SKM-1 (cell line): ENCODE measurements at regions not wholly inside any gene's neighbourhood (a gene's known extent, or its start where the extent isn't known, plus 50 kb on each side); places are given as distances from the start of the nearest gene placed in this dataset.

Source experiments
- DNase-seq: peaks from one replicate; lab custom pipeline; 2025; ENCODE audit not compliant: unreplicated experiment; lab: John Stamatoyannopoulos, UW

DNA sequence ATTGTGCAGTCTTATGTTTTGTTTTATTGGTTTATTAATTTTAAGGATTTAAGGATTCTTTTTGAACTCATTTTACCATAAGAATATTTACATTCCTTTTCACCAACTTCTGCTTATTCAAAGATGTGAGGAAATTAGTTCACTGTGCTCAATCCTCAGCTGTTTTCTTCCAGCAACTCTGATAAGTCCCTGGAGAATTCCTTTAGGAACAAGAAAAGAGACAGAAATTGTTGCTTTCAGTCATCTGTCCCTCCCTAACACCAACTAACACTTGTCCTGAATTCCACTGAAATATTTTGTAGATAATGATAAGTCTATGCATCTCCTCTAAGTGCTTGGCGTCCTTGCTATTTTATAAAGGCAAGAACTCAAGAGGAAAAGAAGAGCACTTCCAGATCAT, 334.8 kb upstream of the MARCKS start:
- DNase-seq, result no peak

DNA sequence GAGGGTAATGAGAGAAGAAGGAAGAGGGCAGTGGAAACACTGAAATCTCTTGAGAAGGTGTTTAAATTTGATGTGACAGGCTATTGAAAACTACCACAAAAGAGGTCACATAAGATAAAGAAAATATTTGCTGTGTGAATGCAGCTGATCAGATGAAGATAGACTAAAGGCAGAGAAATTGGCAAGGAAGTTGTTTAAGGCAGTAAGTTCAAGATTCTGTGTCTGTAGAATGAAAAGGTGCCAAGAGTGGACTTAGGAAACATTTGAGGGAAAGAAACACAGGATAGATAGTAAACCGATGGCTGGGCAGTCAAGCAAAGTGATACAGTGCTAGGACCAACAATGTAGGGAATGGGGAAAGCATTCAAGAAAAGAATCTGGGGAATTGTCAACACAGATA, 332.3 kb upstream of the MARCKS start:
- no peak for DNase-seq

DNA sequence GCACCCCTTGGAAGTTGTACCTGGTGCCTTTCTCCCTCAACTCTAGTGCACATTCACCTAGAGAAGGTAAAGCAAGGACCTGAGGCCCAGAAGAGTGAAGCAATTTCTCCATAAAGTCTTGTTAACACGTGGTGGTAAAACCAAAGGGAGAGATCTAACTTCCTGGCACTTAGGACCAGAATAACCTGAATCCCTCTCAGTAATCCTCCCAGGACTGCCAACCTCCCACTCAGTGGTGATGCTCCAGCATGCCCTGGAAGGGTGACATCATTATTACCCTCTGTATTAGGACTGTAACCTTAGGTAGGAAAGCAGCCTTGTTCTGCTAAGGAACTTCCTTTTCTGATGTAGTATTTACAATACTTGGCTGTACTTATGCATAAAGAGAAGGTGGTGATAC, 330.6 kb upstream of the MARCKS start:
- DNase-seq, result no peak

DNA sequence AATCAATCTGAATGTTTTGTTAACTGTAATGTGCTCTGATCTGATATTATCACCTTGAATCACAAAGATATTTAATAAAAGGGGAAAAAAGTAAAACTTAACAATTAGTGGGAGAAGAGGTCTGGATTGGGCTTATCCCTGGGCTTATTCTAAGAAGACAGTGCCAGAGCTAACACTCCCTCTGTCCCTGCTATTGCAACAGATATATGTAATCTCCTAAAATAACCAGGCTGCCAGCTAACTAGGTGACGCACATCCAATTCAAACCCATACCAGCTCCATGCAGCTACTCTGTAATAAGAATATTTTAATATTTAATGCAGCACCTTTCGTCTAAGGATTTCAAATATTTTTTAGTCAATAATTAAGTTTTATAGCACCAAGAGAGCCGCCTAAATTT, 330.1 kb upstream of the MARCKS start:
- no peak for DNase-seq

DNA sequence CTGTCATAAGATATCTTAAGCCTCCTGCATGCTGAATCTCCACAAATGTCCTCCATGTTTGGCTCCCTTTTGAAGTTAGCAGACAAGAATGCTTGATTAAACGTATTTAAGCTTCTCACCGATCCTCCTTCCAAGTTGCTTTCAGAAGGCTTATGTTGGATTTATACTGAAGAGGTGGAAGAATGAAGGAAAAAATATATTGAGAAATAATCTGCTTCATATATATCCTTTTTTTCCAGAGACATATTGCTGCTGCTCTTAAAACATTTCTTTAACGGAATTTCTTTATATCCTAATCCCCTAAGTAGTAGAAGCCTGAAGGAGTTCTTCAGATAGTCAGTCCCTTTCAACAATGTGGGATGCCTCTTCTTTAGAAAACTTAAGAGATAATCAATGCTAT, 329.0 kb upstream of the MARCKS start:
- DNase-seq, result no peak

DNA sequence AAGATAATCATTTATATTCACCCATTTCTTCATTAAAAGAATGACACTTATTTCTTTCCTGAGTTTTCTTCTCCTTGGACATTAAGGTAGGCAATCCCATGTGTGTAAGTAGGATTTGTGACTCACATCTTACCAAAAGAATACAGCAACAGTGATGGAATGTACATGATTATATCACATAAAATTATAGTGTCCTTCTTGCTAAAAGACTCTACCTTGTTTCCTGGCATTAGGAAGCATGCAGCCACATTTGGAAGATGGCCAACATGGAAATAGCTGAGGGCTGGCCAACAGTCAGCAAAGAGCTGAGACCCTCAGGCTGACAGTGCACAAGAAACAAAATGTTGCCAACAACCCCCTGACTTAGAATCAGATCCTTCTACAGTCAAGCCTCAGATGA, 327.9 kb upstream of the MARCKS start:
- no peak for DNase-seq

DNA sequence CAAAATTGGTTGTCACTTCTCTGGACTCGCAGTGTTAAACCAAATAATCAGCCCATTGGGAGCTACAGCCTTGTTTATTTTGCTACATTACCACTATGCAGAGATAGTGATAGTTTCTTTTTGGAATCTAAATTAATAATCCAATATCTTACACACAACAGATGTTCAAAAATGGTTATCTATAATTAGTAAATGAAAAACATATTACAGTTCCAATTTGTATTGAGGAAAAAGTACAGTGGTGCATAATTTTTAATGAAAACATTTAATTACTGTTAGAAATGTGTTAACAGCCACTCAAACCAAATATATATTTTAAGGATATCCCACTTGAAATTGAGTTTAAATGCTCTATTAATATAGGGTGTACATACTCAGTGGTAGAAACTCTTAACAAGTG, 327.3 kb upstream of the MARCKS start:
- no peak for DNase-seq

DNA sequence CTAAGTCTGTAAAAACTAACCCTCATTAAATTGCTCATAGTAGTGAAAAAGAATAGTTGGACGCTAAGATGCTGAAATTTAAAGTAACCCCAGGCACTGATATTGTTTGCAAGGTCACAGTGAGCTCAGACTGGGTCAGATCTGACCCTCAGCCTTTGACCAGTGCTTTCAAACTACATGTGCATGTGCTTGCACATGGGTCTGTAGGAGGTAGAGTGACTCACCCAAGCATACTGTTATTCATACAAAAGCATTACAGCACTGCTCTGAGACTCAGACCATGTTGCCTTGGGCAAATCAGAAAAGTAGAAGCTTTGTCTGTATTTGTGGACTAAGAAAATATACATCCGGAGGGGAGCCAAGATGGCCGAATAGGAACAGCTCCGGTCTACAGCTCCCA, 326.4 kb upstream of the MARCKS start:
- DNase-seq, result no peak

DNA sequence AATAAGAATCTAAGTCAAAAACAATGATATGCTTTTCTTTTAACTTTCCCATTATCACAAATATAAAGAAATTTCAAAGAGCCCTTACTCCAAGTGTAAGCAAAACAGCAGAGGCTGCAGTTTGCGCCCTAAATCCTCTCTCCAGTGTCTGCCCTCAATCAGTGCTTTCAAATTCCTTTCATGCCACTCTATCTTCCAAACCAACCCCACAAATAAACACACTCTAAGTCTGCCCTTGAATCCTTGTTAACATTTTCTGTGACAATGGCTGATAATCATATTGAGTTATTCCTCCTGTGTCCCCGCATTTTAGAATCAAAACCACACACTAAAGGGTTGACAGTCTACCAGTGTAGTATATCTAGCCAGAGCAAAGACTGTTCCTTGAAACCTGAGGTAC, 317.9 kb upstream of the MARCKS start:
- no peak for DNase-seq

DNA sequence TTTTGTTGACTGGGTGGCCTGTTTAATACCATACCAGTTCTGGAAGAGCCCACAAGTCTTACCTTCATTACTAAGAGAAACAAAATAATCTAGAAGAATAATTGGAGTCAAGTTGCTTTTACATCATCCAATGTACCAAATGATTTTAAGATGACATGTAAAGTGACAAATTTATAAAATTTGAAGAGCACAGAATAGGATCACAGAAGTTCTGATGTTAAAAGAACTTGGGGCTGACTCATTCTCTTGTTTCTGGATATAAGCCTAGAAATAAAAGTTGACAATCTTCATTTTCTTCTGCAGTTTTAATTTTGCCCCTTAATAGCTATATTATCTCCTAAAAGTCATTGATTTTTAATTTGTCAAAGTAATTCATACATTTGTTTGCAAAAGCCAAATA, 317.5 kb upstream of the MARCKS start:
- DNase-seq, result no peak

DNA sequence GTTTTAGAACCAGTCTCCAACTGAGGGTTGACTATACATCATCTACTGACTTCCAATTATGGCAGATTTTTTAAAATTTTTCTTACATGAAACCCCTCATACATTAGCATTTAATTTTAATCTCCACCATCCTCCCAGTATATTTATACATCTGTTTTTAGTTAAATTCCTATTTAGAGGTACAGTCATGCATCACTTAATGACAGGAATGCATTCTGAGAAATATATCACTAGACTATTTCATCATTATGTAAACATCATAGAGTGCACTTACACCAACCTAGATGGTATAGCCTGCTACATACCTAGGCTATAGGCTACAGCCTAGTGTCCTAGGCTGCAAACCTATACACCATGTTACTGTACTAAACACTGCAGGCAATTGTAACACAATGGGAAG, 316.7 kb upstream of the MARCKS start:
- DNase-seq, result no peak

DNA sequence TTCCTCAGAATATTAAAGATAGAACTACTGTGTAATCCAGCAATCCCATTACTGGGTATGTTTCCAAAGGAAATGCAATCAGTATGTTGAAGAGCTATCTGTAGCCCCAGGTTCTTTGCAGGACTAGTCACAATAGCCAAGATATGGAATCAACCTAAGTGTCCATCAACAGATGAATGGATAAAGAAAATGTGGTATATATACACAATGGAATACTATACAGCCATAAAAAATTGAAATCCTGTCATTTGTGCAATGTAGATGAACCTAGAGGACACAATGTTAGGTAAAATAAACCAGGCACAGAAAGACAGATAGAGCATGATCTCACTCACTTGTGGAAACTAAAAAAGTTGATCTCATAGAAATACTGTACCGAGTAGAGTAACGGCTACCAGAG, 306.0 kb upstream of the MARCKS start:
- no peak for DNase-seq

DNA sequence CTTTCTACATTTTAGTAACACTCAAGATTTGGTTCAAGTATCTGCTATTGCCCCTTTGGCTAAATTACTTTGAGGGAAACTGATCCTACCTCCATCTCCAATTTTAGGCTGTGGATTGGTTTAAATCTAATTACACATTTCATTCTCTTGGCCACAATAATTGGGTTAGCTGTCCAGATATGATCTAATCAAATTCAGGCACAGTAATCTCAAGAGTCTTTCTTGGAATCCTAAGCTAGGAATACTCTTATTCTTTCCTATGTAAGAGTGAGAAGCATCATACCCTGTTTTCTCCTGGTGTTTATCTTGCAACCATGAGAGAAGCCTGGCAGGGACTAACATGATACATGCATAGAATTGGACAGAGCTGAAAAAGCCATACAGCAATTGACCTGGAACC, 300.4 kb upstream of the MARCKS start:
- DNase-seq, result no peak

DNA sequence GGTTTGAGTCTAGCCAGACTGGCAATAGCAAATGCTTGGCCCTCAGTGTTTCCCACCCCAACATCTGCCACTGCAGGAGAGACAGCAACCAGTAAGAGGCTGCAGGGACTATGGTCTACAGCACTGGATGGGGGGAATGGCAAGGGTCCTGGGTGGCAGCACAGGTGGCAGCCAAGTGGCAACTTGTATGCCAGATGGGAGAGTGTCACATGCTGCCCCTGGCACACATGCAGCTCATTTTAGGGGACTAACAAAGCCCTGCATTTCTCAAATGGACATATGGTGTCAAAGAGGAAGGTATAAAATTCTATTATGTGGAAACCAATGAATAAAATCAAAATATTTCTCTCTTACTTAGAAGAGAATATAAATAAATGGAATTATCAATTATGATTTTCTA, 298.7 kb upstream of the MARCKS start:
- no peak for DNase-seq

DNA sequence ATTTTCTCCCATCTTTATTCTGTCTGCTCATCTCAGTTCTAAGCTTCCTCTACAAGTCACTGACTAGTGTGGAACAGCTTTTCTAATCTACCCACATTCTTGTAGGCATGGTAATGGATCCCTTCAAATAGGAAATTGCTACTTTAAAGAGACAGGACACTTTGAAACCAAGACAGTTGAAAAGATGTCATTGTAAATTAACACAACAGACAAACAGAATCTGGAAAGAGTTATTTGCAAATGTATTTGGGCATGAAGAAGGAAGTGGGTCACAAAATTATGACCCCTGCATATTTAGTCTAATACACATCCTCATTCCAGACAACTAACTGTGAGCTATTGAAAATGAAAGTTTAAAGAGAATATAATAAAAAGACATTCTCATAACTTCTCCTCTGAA, 298.2 kb upstream of the MARCKS start:
- DNase-seq, result no peak

DNA sequence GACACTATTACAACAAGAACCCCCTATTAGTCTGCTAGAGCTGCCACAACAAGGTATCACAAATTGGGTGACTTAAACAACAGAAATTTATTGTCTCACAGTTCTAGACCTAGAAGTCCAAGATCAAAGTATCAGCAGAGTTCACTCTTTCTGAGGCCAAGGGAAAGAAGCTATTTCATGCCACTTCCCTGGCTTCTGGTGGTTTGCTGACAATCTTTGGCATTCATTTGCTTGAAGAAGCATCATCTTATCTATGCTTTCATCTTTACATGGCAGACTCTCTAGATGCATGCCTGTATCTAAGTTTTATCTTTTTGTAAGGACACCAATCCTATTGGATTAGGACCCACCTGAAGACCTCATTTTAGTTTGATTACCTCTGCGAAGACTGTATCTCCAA, 296.8 kb upstream of the MARCKS start:
- no peak for DNase-seq

DNA sequence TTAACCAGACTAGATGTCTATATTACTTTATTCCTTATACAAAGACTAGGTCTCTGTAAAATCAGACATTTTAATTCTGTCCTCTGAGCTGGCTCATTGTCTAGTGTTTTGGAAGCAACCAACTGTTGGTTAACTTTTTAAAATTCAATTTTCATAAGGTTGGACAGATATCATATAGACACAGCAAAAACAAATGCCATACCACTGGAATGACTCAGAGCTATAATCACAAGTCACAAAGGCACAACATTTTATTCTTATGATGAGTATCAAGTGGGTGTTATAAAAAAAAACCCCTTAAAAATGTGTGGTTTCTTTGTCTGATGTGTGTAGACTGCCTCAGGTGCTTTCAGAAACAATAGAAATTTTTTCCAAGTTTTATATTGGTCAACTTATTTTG, 296.2 kb upstream of the MARCKS start:
- DNase-seq, result no peak

DNA sequence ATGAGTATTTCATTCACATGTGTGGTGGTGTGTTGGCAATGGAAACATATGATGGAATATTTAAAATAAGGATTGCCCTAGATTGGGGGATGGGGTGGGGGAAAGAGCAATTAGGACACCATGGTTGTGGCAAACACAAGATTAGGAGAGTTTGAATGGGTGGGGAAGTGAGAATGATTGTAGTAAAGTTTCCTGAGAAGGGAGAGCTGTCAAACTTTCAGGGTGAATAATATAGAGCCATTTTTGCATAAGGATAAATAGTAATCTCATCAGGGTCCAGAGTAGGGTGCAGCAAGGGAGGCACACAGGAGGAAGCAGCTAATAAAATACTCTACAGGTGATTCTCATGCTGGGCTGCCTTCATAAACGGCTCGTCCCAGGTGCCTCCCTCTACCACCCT, 294.9 kb upstream of the MARCKS start:
- no peak for DNase-seq

DNA sequence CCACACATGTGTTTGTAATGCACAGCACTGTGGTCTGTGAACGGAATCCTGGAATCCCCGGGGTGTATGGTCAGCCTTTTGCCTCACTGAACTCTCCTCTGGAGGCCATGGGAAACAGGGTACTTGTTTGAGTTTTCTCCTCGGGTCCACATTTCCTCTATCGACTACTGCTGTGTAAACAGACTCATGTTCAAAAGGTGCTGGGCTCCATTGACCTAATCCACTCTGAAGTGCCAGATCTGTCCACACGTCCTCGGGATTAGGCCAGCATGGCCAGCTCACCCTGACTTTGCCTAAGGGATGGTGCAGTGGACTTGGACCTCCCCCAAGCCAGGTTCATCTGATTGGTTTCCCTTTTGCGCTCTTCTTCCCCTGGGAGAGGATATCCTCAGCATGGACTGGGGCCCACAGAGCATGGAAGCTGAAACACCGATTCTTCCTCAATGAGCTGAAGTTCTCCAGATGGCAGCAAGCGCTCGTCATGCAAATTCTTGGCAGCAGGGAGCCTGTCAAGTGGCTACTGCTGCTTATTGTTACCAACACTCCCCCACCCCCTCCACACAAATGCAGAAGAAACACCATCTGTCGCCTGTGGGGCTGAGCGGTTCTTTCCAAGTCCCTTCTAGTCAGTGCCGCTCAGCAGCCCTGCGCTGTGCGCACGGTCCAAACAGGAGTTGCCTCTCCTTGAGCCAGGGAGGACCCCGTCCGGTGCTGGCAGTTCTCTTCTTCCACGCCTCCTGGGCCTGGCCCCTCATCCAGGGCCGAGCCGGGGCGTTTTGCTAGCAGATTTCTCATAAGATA, 292.6 kb upstream of the MARCKS start:
- no peak for DNase-seq

DNA sequence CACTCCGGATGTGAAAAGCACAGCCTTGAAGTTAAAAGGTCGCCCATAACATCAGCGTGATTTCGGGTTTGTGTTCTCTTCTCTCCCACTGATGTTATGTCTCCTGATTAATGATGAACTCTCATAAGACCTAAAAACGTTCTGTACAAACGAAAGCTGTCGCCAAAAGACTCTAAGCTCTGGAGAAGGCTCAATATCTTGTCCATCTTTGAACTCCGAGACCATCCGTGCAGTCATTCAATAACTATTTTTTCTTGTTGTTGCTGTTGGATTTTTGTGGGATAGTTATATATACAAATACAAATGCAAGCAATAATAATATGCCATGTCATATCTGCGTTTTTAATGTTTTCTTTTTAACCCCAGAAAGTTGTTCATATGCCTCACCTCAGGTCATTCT, 291.8 kb upstream of the MARCKS start:
- no peak for DNase-seq

DNA sequence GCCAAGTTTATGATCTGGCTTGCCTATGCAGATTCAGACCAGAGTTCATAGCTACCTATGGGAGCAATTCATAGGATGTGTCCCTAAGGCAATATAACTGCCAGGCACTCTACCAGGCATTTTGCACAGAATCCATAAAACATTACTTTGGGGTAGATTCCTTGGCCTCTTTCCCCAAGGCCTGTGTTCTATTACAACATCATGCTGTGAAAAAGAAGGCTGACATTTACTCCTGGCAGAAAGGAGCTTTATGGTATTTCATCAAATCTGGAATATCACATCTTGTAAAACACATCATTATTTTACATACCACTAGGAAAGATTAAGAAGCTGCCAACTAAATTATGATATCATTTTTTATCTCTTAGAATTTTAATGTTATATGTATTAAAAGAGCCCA, 287.0 kb upstream of the MARCKS start:
- DNase-seq, result no peak

DNA sequence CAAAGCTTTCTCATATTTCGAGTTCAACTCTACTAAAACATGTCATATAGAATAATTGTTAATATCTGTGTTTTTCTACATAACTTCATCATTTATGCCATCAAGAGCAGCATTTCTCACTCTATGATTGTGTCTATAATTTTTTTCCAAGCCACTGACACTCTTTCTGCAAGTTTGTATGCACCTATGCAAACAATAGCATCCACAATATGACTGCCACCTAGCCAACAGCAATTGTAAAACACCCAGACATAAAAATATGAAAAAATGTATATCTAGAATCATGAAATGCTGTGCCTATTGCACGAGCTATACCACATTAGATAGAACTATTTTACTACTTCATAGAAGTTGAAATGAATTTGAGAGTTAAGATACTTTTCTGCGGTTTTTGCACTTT, 286.5 kb upstream of the MARCKS start:
- no peak for DNase-seq

DNA sequence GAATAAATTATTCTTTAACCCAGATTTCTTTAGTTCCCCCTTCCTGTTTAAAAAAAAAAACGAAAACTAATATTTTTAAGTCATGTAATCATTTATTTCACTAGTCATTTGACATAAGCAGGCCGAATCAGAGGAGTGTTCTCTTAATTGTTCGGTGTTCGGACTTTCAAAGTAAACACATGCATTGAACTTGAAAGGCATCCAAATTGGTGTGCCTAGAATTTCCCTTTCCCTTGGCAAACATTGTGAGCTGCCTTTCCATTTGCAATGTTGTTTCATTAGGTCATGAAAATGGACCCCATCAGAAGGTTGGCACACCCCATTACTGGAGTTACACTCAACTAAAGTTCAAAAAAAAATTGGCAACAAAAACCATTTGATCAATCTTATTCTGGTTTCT, 283.0 kb upstream of the MARCKS start:
- no peak for DNase-seq

DNA sequence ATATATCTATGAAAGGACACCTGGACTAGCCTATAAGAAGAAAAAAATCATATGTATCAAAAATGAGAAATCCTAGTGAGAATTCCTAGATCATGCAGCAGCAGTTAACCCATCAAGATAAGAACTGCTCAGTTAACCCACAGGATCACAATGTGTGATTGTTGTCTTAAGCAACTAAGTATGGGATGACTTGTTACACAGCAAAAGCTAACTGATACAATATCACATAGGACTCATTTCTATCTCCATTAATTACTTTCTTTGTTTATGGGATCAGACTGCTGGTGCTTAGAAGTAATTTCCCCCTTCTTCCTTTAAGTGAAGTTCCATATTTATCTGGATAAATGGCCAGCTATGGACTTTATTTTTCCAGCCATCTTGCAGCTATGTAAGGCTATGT, 280.8 kb upstream of the MARCKS start:
- no peak for DNase-seq
